Endothelial cell of umbilical vein (primary cell): ENCODE measurements at regions not wholly inside any gene's neighbourhood (a gene's known extent, or its start where the extent isn't known, plus 50 kb on each side); places are given as distances from the start of the nearest gene placed in this dataset.

Source experiments
- BruUV-seq: library from RNA; stranded (reverse); fragments of 400-500 nt; replicated peaks from 2 replicates; lab custom pipeline; 2021; lab: Mats Ljungman, UMichigan
- CTCF ChIA-PET: fragments of 300-600, 350-600 bp; sonication (Branson Sonifier 250); formaldehyde crosslinking; loops from one replicate; lab custom pipeline; 2021; ENCODE audit warnings: antibody characterized with exemption, inconsistent platforms; lab: Charles Lee
- POLR2A ChIA-PET: fragments of 300-600, 350-600 bp; sonication (Branson Sonifier 250); formaldehyde crosslinking; loops from one replicate; lab custom pipeline; 2021; ENCODE audit warnings: antibody characterized with exemption, inconsistent platforms; lab: Charles Lee
- DNase-seq: peaks from one replicate; pipeline ENCODE4 v3.0.0-alpha.2; 2011; ENCODE audit warnings: low read depth, low spot score
- FAIRE-seq: peaks from 2 replicates; lab custom pipeline; 2011; peaks lifted over from hg19 to GRCh38; lab: Jason Lieb, UNC
- H2AFZ ChIP-seq: 2 replicates; pipeline ENCODE4 v1.6.0; 2012; ENCODE audit warnings: low read depth, low read length, control low read depth, inconsistent platforms
- H3K27ac ChIP-seq: 2 replicates; pipeline ENCODE4 v1.5.1; 2011; ENCODE audit warnings: low read depth, mild to moderate bottlenecking, control low read depth, low read length, moderate library complexity; ENCODE audit not compliant: insufficient read depth
- H3K27me3 ChIP-seq, 2 experiments: 2 replicates each; pipeline versions ENCODE4 v1.6.0 to v1.6.1; 2011; ENCODE audit warnings: low read length in 2 of 2, mixed read lengths in 1 of 2; ENCODE audit not compliant: control insufficient read depth in 2 of 2, insufficient read depth in 2 of 2
- H3K36me3 ChIP-seq, 2 experiments: 2 replicates in 1 of 2; 3 replicates in 1 of 2; pipeline ENCODE4 v1.5.1; 2011; ENCODE audit warnings: low read length in 2 of 2, mild to moderate bottlenecking in 1 of 2, moderate library complexity in 1 of 2; ENCODE audit not compliant: control insufficient read depth in 2 of 2, insufficient read depth in 2 of 2; ENCODE audit errors: extremely low read depth in 1 of 2
- H3K4me1 ChIP-seq: 3 replicates; pipeline ENCODE4 v1.5.1; 2011; ENCODE audit warnings: mild to moderate bottlenecking, low read length; ENCODE audit not compliant: control insufficient read depth, insufficient read depth; ENCODE audit errors: extremely low read depth
- H3K4me2 ChIP-seq: 2 replicates; pipeline ENCODE4 v1.6.1; 2011; ENCODE audit warnings: low read length, control low read depth, mixed read lengths; ENCODE audit not compliant: insufficient read depth
- H3K4me3 ChIP-seq, 3 experiments: fragments of 200-600 bp in 1 of 3; sonication (generic), shearing (Covaris generic) in 1 of 3; replicated peaks in 1 of 3; 2 replicates each; pipeline ENCODE4 v1.5.1; 2011 to 2016; ENCODE audit warnings: control low read depth in 3 of 3, low read length in 3 of 3, mild to moderate bottlenecking in 2 of 3, inconsistent platforms in 1 of 3, low read depth in 1 of 3, moderate library complexity in 1 of 3; ENCODE audit not compliant: insufficient read depth in 1 of 3
- H3K79me2 ChIP-seq: 2 replicates; pipeline ENCODE4 v1.6.0; 2012; ENCODE audit warnings: low read length, inconsistent platforms; ENCODE audit not compliant: control insufficient read depth, insufficient read depth
- H3K9ac ChIP-seq: replicated peaks from 2 replicates; pipeline ENCODE3; 2011; ENCODE audit warnings: low read length, control low read depth; ENCODE audit not compliant: insufficient read depth; ENCODE audit errors: extremely low read depth
- H3K9me1 ChIP-seq: replicated peaks from 3 replicates; pipeline ENCODE4 v1.6.0; 2011; ENCODE audit warnings: mild to moderate bottlenecking, low read length; ENCODE audit not compliant: control insufficient read depth, insufficient read depth; ENCODE audit errors: extremely low read depth
- H3K9me3 ChIP-seq: replicated peaks from 2 replicates; pipeline ENCODE4 v1.5.1; 2012; ENCODE audit warnings: low read length, inconsistent platforms; ENCODE audit not compliant: control insufficient read depth, insufficient read depth
- H4K20me1 ChIP-seq: replicated peaks from 2 replicates; pipeline ENCODE3; 2011; ENCODE audit warnings: mild to moderate bottlenecking, low read length; ENCODE audit not compliant: control insufficient read depth, insufficient read depth; ENCODE audit errors: extremely low read depth
- EZH2 ChIP-seq: IDR thresholded peaks from 2 replicates; pipeline ENCODE4 v1.6.1; 2012; ENCODE audit warnings: borderline replicate concordance, low read depth, mild to moderate bottlenecking, moderate library complexity, low read length, inconsistent platforms; ENCODE audit not compliant: severe bottlenecking
- FOS ChIP-seq: IDR thresholded peaks from 2 replicates; pipeline ENCODE4 v1.6.1; 2011; ENCODE audit warnings: mild to moderate bottlenecking, low read length, moderate library complexity, borderline replicate concordance; ENCODE audit not compliant: insufficient read depth
- GATA2 ChIP-seq: IDR thresholded peaks from 2 replicates; pipeline ENCODE4 v1.7.0; 2011; ENCODE audit warnings: low read depth, mild to moderate bottlenecking, moderate library complexity, mixed read lengths, low read length; ENCODE audit not compliant: insufficient read length, insufficient read depth
- JUN ChIP-seq: IDR thresholded peaks from 2 replicates; pipeline ENCODE4 v1.6.1; 2011; ENCODE audit warnings: borderline replicate concordance, low read depth; ENCODE audit not compliant: insufficient read length, insufficient read depth
- MYC ChIP-seq: IDR thresholded peaks from one replicate; pipeline ENCODE4 v1.6.1; 2011; ENCODE audit warnings: mild to moderate bottlenecking, low read depth, low read length
- POLR2A ChIP-seq: IDR thresholded peaks from 2 replicates; pipeline ENCODE4 v1.6.1; 2012; ENCODE audit warnings: low read depth, mild to moderate bottlenecking, control low read depth, low read length
- POLR2AphosphoS5 ChIP-seq: IDR thresholded peaks from 2 replicates; pipeline ENCODE4 v1.6.1; 2012; ENCODE audit warnings: low read depth, mild to moderate bottlenecking, control low read depth, low read length, moderate library complexity; ENCODE audit not compliant: insufficient read depth
- dilution Hi-C: fragments of 300-500 bp; cut with MboI; formaldehyde crosslinking; loops from one replicate; pipeline ENCODE4 v1.15.0; 2019; ENCODE audit warnings: low sequenced_read_pairs; ENCODE audit not compliant: extremely low pct_ligation_motif_present
- intact Hi-C: fragments of 100-400 bp; cut with micrococcal nuclease; formaldehyde crosslinking; loops from one replicate; pipeline ENCODE4 v1.10.0; 2022
- TF ChIP-seq, protein P1 (sequence below), 2 donors: IDR thresholded peaks; 1 replicate in 1 of 2; 2 replicates in 1 of 2; pipeline ENCODE4 v1.5.1; 2011; ENCODE audit warnings: low read length in 2 of 2, mild to moderate bottlenecking in 2 of 2, moderate library complexity in 2 of 2, control low read depth in 1 of 2, inconsistent platforms in 1 of 2, low read depth in 1 of 2; ENCODE audit not compliant: insufficient read depth in 1 of 2; ENCODE audit errors: extremely low read depth in 1 of 2
- TF ChIP-seq, protein P2 (sequence below): IDR thresholded peaks from 2 replicates; pipeline ENCODE4 v1.6.1; 2011; ENCODE audit not compliant: insufficient read depth, insufficient read length

DNA sequence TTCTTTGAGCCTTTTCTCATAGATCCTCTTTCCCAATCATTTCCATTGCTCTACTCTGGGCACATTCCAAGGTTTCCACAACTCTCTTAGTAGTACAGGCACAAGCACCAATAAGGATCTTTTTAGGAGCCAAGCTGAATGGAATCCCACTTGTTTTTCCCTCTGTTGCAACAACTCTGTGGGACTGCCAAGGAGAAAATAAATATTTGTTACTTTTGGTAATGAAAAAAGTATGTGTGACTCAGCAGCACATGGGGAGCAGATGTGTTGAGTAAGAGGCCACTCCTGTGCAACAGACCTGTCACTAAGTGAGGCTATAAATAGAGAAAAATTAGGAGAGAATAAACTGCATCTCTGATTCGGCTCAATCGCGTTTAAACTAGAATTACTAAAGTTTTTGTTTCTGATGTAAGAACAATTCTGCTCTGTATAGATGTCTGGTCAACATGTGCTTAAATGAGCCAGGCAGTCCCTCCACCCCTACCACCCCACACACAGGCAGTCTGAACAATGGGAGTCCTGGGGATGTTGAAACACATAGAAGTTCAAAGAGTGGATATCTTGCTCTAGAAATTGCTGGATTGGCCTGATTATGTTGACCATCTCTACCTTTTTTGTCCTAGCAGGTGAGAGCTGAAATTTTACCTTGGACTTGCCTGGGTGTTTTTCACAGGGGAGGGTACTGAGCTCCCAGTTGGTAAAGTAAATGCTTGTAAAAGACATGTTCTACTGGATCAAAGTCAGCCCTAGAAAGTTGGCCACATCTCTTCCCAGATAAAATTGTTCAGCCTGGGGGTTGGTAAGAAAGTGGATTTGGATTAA, 244.3 kb upstream of the NOVA1 start:
- peak overlapping the region; percentile 71 for H3K27ac ChIP-seq

More for the DNA sequence above, 244.3 kb upstream of the NOVA1 start:
- H3K27me3 ChIP-seq, result no peaks in the 10 kb centered on the region
- CTCF ChIA-PET, result interaction anchor here (1.1 kb wide), 1 partner anchor 13 kb away, joined by 3 read pairs; no protein-coding TSS in a partner anchor
- H3K9me3 ChIP-seq, result no peaks in the 10 kb centered on the region
- H3K4me3 ChIP-seq, result no peak overlapping the region
- H3K4me2 ChIP-seq, result peak overlapping the region; percentile 17
- intact Hi-C loops, result loop anchor here (2.0 kb wide), 1 partner anchor 67 kb away; no protein-coding TSS in a partner anchor
- no peak for FAIRE-seq
- TF ChIP-seq, protein P1, sequence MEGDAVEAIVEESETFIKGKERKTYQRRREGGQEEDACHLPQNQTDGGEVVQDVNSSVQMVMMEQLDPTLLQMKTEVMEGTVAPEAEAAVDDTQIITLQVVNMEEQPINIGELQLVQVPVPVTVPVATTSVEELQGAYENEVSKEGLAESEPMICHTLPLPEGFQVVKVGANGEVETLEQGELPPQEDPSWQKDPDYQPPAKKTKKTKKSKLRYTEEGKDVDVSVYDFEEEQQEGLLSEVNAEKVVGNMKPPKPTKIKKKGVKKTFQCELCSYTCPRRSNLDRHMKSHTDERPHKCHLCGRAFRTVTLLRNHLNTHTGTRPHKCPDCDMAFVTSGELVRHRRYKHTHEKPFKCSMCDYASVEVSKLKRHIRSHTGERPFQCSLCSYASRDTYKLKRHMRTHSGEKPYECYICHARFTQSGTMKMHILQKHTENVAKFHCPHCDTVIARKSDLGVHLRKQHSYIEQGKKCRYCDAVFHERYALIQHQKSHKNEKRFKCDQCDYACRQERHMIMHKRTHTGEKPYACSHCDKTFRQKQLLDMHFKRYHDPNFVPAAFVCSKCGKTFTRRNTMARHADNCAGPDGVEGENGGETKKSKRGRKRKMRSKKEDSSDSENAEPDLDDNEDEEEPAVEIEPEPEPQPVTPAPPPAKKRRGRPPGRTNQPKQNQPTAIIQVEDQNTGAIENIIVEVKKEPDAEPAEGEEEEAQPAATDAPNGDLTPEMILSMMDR (IDR thresholded peaks at IDR 0.05; ENCODE audit: extremely low read depth in 1 of 2, insufficient read depth in 1 of 2, low read depth in 1 of 2, low read length in 2 of 2), result no peak
- TF ChIP-seq FOS (peak; percentile 64), POLR2A (no peak), POLR2AphosphoS5 (no peak), MYC (no peak), GATA2 (no peak), JUN (peak; percentile 45), EZH2 (no peak)
- TF ChIP-seq, protein P2, sequence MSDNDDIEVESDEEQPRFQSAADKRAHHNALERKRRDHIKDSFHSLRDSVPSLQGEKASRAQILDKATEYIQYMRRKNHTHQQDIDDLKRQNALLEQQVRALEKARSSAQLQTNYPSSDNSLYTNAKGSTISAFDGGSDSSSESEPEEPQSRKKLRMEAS, result no peak
- peak overlapping the region; percentile 57 for H2AFZ ChIP-seq
- DNase-seq, result peak; percentile 76
- no peaks in the 10 kb centered on the region for H4K20me1 ChIP-seq
- H3K9ac ChIP-seq, result peak overlapping the region; percentile 16
- dilution Hi-C loops, result no loop called here
- POLR2A ChIA-PET, result interaction anchor here (0.5 kb wide), 1 partner anchor 71 kb away, joined by 3 read pairs; no protein-coding TSS in a partner anchor
- no peaks in the 10 kb centered on the region for H3K36me3 ChIP-seq
- no peaks in the 10 kb centered on the region for H3K79me2 ChIP-seq
- BruUV-seq, result TSS peak; percentile 87
- no peaks in the 10 kb centered on the region for H3K9me1 ChIP-seq
- peaks cover 14% of the 10 kb centered on the region for H3K4me1 ChIP-seq
